ENCODE measurements at regions not wholly inside any gene's neighbourhood (a gene's known extent, or its start where the extent isn't known, plus 50 kb on each side); places are given as distances from the start of the nearest gene placed in this dataset.

DNA sequence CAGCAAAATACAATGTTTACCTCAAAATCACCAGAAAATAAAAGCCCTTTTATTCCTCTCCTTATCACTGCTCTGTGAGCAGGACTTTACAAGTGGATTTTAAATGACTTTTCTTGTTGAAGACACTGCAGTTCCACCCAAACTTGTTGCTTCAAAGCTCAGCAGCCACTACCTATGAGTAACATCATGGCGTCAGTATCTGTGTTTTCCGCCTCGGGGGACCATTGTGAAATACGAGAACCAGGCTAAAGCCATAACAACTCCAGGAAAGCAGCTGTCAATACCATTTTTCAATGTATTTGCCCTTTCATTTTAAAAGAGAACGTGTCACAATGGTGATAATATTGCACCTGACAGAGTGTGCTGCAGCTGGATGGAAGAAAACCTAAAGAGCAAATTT lies 284.0 kb upstream of the RNF32 start:
- Mint-ChIP-seq H3K4me1 (no peaks in the 10 kb centered on the region), H3K27me3 (ENCODE audit: insufficient read depth, low read depth, poor library complexity) (peaks cover 5% of the 10 kb centered on the region)

More for the DNA sequence above, 284.0 kb upstream of the RNF32 start:
- Histone ChIP-seq H3K4me1 (ENCODE audit: insufficient read depth) (no peaks in the 10 kb centered on the region), H3K9me2 (ENCODE audit: insufficient read depth) (no peaks in the 10 kb centered on the region), H4K20me1 (replicated peaks; ENCODE audit: insufficient read depth) (no peaks in the 10 kb centered on the region), H3K4me2 (no peak overlapping the region), H3K79me2 (replicated peaks; ENCODE audit: insufficient read depth) (no peaks in the 10 kb centered on the region), H3K36me3 (ENCODE audit: insufficient read depth) (no peaks in the 10 kb centered on the region), H2AFZ (no peak overlapping the region), H3F3A (replicated peaks; ENCODE audit: low read depth) (no peaks in the 10 kb centered on the region), H3K27ac (ENCODE audit: low read depth) (no peak overlapping the region), H3K4me3 (no peak overlapping the region), H3K27me3 (ENCODE audit: insufficient read depth) (no peaks in the 10 kb centered on the region)
- no peak for TF ChIP-seq EZH2phosphoT487 (IDR thresholded peaks at IDR 0.05; ENCODE audit: unreplicated experiment)
- no peak for TF ChIP-seq ZNF114 (CRISPR knock-in tag; IDR thresholded peaks at IDR 0.05)
- TF ChIP-seq, protein P1, sequence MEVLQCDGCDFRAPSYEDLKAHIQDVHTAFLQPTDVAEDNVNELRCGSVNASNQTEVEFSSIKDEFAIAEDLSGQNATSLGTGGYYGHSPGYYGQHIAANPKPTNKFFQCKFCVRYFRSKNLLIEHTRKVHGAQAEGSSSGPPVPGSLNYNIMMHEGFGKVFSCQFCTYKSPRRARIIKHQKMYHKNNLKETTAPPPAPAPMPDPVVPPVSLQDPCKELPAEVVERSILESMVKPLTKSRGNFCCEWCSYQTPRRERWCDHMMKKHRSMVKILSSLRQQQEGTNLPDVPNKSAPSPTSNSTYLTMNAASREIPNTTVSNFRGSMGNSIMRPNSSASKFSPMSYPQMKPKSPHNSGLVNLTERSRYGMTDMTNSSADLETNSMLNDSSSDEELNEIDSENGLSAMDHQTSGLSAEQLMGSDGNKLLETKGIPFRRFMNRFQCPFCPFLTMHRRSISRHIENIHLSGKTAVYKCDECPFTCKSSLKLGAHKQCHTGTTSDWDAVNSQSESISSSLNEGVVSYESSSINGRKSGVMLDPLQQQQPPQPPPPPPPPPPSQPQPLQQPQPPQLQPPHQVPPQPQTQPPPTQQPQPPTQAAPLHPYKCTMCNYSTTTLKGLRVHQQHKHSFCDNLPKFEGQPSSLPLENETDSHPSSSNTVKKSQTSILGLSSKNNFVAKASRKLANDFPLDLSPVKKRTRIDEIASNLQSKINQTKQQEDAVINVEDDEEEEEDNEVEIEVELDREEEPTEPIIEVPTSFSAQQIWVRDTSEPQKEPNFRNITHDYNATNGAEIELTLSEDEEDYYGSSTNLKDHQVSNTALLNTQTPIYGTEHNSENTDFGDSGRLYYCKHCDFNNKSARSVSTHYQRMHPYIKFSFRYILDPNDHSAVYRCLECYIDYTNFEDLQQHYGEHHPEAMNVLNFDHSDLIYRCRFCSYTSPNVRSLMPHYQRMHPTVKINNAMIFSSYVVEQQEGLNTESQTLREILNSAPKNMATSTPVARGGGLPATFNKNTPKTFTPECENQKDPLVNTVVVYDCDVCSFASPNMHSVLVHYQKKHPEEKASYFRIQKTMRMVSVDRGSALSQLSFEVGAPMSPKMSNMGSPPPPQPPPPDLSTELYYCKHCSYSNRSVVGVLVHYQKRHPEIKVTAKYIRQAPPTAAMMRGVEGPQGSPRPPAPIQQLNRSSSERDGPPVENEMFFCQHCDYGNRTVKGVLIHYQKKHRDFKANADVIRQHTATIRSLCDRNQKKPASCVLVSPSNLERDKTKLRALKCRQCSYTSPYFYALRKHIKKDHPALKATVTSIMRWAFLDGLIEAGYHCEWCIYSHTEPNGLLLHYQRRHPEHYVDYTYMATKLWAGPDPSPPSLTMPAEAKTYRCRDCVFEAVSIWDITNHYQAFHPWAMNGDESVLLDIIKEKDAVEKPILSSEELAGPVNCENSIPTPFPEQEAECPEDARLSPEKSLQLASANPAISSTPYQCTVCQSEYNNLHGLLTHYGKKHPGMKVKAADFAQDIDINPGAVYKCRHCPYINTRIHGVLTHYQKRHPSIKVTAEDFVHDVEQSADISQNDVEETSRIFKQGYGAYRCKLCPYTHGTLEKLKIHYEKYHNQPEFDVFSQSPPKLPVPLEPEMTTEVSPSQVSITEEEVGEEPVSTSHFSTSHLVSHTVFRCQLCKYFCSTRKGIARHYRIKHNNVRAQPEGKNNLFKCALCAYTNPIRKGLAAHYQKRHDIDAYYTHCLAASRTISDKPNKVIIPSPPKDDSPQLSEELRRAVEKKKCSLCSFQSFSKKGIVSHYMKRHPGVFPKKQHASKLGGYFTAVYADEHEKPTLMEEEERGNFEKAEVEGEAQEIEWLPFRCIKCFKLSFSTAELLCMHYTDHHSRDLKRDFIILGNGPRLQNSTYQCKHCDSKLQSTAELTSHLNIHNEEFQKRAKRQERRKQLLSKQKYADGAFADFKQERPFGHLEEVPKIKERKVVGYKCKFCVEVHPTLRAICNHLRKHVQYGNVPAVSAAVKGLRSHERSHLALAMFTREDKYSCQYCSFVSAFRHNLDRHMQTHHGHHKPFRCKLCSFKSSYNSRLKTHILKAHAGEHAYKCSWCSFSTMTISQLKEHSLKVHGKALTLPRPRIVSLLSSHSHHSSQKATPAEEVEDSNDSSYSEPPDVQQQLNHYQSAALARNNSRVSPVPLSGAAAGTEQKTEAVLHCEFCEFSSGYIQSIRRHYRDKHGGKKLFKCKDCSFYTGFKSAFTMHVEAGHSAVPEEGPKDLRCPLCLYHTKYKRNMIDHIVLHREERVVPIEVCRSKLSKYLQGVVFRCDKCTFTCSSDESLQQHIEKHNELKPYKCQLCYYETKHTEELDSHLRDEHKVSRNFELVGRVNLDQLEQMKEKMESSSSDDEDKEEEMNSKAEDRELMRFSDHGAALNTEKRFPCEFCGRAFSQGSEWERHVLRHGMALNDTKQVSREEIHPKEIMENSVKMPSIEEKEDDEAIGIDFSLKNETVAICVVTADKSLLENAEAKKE (CRISPR knock-in tag; IDR thresholded peaks at IDR 0.05) = no peak
- TF ChIP-seq POLR2AphosphoS5 (IDR thresholded peaks at IDR 0.05; ENCODE audit: low read depth) = no peak
- no peak for TF ChIP-seq ZNF331 (CRISPR knock-in tag; IDR thresholded peaks at IDR 0.05; ENCODE audit: low read depth)
- no peak for TF ChIP-seq JUNB (IDR thresholded peaks at IDR 0.05; ENCODE audit: unreplicated experiment)
- no peak for TF ChIP-seq STAT1 (IDR thresholded peaks at IDR 0.05; ENCODE audit: unreplicated experiment)
- TF ChIP-seq, protein P2, sequence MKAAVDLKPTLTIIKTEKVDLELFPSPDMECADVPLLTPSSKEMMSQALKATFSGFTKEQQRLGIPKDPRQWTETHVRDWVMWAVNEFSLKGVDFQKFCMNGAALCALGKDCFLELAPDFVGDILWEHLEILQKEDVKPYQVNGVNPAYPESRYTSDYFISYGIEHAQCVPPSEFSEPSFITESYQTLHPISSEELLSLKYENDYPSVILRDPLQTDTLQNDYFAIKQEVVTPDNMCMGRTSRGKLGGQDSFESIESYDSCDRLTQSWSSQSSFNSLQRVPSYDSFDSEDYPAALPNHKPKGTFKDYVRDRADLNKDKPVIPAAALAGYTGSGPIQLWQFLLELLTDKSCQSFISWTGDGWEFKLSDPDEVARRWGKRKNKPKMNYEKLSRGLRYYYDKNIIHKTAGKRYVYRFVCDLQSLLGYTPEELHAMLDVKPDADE (IDR thresholded peaks at IDR 0.05) = no peak
- no peak for TF ChIP-seq EZH2 (IDR thresholded peaks at IDR 0.05; ENCODE audit: low read depth, unreplicated experiment)
- no peak for TF ChIP-seq NANOG (IDR thresholded peaks at IDR 0.05; ENCODE audit: borderline replicate concordance)
- TF ChIP-seq, protein P3, sequence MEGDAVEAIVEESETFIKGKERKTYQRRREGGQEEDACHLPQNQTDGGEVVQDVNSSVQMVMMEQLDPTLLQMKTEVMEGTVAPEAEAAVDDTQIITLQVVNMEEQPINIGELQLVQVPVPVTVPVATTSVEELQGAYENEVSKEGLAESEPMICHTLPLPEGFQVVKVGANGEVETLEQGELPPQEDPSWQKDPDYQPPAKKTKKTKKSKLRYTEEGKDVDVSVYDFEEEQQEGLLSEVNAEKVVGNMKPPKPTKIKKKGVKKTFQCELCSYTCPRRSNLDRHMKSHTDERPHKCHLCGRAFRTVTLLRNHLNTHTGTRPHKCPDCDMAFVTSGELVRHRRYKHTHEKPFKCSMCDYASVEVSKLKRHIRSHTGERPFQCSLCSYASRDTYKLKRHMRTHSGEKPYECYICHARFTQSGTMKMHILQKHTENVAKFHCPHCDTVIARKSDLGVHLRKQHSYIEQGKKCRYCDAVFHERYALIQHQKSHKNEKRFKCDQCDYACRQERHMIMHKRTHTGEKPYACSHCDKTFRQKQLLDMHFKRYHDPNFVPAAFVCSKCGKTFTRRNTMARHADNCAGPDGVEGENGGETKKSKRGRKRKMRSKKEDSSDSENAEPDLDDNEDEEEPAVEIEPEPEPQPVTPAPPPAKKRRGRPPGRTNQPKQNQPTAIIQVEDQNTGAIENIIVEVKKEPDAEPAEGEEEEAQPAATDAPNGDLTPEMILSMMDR (conservative IDR thresholded peaks at IDR 0.05; ENCODE audit: low read depth in 2 of 2) = no peak
- TF ChIP-seq CREB1 (CRISPR knock-in tag; IDR thresholded peaks at IDR 0.05; ENCODE audit: low read depth) = no peak
- TF ChIP-seq, protein P4, sequence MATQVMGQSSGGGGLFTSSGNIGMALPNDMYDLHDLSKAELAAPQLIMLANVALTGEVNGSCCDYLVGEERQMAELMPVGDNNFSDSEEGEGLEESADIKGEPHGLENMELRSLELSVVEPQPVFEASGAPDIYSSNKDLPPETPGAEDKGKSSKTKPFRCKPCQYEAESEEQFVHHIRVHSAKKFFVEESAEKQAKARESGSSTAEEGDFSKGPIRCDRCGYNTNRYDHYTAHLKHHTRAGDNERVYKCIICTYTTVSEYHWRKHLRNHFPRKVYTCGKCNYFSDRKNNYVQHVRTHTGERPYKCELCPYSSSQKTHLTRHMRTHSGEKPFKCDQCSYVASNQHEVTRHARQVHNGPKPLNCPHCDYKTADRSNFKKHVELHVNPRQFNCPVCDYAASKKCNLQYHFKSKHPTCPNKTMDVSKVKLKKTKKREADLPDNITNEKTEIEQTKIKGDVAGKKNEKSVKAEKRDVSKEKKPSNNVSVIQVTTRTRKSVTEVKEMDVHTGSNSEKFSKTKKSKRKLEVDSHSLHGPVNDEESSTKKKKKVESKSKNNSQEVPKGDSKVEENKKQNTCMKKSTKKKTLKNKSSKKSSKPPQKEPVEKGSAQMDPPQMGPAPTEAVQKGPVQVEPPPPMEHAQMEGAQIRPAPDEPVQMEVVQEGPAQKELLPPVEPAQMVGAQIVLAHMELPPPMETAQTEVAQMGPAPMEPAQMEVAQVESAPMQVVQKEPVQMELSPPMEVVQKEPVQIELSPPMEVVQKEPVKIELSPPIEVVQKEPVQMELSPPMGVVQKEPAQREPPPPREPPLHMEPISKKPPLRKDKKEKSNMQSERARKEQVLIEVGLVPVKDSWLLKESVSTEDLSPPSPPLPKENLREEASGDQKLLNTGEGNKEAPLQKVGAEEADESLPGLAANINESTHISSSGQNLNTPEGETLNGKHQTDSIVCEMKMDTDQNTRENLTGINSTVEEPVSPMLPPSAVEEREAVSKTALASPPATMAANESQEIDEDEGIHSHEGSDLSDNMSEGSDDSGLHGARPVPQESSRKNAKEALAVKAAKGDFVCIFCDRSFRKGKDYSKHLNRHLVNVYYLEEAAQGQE (IDR thresholded peaks at IDR 0.05; ENCODE audit: unreplicated experiment) = no peak
- no peak for ATAC-seq
- Mint-ChIP-seq H3K36me3 (ENCODE audit: low read depth) (peaks cover 5% of the 10 kb centered on the region; the same call in 2 of the 3 replicates), H3K9me3 (peaks cover 18% of the 10 kb centered on the region), H3K27ac (no peak overlapping the region), H3K4me3 (no peak overlapping the region)
- DNase-seq (ENCODE audit: low spot score) = no peak

Data from GM23338 (cell line).